ENCODE measurements at regions not wholly inside any gene's neighbourhood (a gene's known extent, or its start where the extent isn't known, plus 50 kb on each side); places are given as distances from the start of the nearest gene placed in this dataset.

DNA sequence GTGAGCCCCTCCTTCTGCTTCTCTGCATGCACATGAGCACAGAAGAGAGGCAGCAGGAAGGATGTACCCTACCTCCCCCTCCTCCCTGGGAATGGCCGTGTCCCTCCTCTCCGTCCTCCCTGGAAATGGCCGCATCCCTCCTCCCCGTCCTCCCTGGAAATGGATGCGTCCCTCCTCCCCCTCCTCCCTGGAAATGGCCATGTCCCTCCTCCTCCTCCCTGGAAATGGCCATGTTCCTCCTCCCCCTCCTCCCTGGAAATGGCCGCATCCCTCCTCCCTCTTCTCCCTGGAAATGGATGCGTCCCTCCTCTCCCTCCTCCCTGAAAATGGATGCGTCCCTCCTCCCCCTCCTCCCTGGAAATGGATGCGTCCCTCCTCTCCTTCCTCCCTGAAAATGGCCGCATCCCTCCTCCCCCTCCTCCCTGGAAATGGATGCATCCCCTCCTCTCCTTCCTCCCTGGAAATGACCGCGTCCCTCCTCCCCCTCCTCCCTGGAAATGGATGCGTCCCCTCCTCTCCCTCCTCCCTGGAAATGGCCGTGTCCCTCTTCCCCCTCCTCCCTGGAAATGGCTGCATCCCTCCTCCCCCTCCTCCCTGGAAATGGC lies 428.6 kb downstream of the AACS start:
- no peak for ATAC-seq

DNA sequence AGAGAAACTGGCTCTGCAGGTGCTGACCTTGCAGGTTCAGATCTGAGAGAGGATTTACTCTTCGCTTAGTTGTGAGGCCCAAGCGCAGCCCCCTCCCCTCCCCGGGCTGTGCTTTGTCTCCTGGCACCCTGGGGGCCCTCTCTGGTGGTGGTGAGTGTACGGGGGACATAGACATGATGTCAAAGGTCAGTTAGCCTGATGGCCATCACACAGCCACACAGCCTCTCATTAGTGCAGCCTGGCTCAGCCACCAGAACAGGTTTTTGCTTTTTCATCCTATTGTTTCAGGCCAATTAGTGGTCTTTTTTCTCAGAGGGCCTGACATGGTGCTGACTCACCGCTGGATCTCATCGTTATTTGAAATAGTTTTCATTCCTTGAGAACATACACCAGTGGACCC lies 437.9 kb downstream of the AACS start:
- Histone ChIP-seq H2AFZ (ENCODE audit: low read length) (no peak overlapping the region), H3K4me1 (ENCODE audit: insufficient read depth, low read length) (no peaks in the 10 kb centered on the region), H3K27me3 (ENCODE audit: low read length) (no peaks in the 10 kb centered on the region), H3K79me2 (ENCODE audit: low read length) (no peaks in the 10 kb centered on the region), H3K4me2 (ENCODE audit: low read length) (no peak overlapping the region), H3K9me2 (replicated peaks; ENCODE audit: low read length) (no peaks in the 10 kb centered on the region), H3K27ac (ENCODE audit: low read length) (no peak overlapping the region), H3K9ac (ENCODE audit: low read length) (no peak overlapping the region), H3K9me3 (ENCODE audit: low read length) (no peaks in the 10 kb centered on the region), H4K20me1 (ENCODE audit: low read length) (no peaks in the 10 kb centered on the region), H3K36me3 (ENCODE audit: low read depth, low read length) (no peaks in the 10 kb centered on the region), H3F3A (ENCODE audit: low read length, unreplicated experiment) (no peaks in the 10 kb centered on the region), H3K4me3 (ENCODE audit: low read length) (no peak overlapping the region)
- CTCF ChIA-PET, result no interaction called here
- intact Hi-C loops (cut with micrococcal nuclease), result no loop called here
- TF ChIP-seq EZH2 (IDR thresholded peaks at IDR 0.05; ENCODE audit: low read length, unreplicated experiment), result no peak
- no peak for TF ChIP-seq EZH2phosphoT487 (IDR thresholded peaks at IDR 0.05; ENCODE audit: borderline replicate concordance, low read length)
- TF ChIP-seq, protein P1, sequence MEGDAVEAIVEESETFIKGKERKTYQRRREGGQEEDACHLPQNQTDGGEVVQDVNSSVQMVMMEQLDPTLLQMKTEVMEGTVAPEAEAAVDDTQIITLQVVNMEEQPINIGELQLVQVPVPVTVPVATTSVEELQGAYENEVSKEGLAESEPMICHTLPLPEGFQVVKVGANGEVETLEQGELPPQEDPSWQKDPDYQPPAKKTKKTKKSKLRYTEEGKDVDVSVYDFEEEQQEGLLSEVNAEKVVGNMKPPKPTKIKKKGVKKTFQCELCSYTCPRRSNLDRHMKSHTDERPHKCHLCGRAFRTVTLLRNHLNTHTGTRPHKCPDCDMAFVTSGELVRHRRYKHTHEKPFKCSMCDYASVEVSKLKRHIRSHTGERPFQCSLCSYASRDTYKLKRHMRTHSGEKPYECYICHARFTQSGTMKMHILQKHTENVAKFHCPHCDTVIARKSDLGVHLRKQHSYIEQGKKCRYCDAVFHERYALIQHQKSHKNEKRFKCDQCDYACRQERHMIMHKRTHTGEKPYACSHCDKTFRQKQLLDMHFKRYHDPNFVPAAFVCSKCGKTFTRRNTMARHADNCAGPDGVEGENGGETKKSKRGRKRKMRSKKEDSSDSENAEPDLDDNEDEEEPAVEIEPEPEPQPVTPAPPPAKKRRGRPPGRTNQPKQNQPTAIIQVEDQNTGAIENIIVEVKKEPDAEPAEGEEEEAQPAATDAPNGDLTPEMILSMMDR (conservative IDR thresholded peaks at IDR 0.05; ENCODE audit: low read depth, low read length), result no peak
- POLR2A ChIA-PET (ENCODE audit: unreplicated experiment), result no interaction called here
- ATAC-seq (no peak), DNase-seq (no peak)
- BruUV-seq (replicated peaks), result no TSS peak

More for the DNA sequence above, 428.6 kb downstream of the AACS start:
- Histone ChIP-seq H3K79me2 (ENCODE audit: low read length) (no peaks in the 10 kb centered on the region), H2AFZ (ENCODE audit: low read length) (no peak overlapping the region), H3K36me3 (ENCODE audit: low read depth, low read length) (no peaks in the 10 kb centered on the region), H3K4me1 (ENCODE audit: insufficient read depth, low read length) (no peaks in the 10 kb centered on the region), H4K20me1 (ENCODE audit: low read length) (no peaks in the 10 kb centered on the region), H3K9me3 (ENCODE audit: low read length) (no peaks in the 10 kb centered on the region), H3F3A (ENCODE audit: low read length, unreplicated experiment) (no peaks in the 10 kb centered on the region), H3K27ac (ENCODE audit: low read length) (no peak overlapping the region), H3K4me2 (ENCODE audit: low read length) (no peak overlapping the region), H3K4me3 (ENCODE audit: low read length) (no peak overlapping the region), H3K9me2 (replicated peaks; ENCODE audit: low read length) (no peaks in the 10 kb centered on the region), H3K9ac (ENCODE audit: low read length) (no peak overlapping the region), H3K27me3 (ENCODE audit: low read length) (no peaks in the 10 kb centered on the region)
- no TSS peak for BruUV-seq (replicated peaks)
- TF ChIP-seq EZH2 (IDR thresholded peaks at IDR 0.05; ENCODE audit: low read length, unreplicated experiment), result no peak
- no peak for TF ChIP-seq EZH2phosphoT487 (IDR thresholded peaks at IDR 0.05; ENCODE audit: borderline replicate concordance, low read length)
- TF ChIP-seq, protein P1 (conservative IDR thresholded peaks at IDR 0.05; ENCODE audit: low read depth, low read length), result no peak
- intact Hi-C loops (cut with micrococcal nuclease), result no loop called here
- ChIA-PET CTCF (no interaction called here), POLR2A (ENCODE audit: unreplicated experiment) (no interaction called here)
- no peak for DNase-seq

GRCh38 chr12:125509195-125509594 lies 444.0 kb downstream of the AACS start:
- no peak for DNase-seq
- no peak for ATAC-seq
- no peak overlapping the region for H3K4me2 ChIP-seq (ENCODE audit: low read length)
- H3K9me3 ChIP-seq (ENCODE audit: low read length), result no peaks in the 10 kb centered on the region
- TF ChIP-seq EZH2 (IDR thresholded peaks at IDR 0.05; ENCODE audit: low read length, unreplicated experiment), result no peak
- TF ChIP-seq, protein P1 (conservative IDR thresholded peaks at IDR 0.05; ENCODE audit: low read depth, low read length), result no peak
- TF ChIP-seq EZH2phosphoT487 (IDR thresholded peaks at IDR 0.05; ENCODE audit: borderline replicate concordance, low read length), result no peak
- ChIA-PET POLR2A (ENCODE audit: unreplicated experiment) (no interaction called here), CTCF (no interaction called here)
- H2AFZ ChIP-seq (ENCODE audit: low read length), result no peak overlapping the region
- H3K79me2 ChIP-seq (ENCODE audit: low read length), result no peaks in the 10 kb centered on the region
- H3K4me1 ChIP-seq (ENCODE audit: insufficient read depth, low read length), result no peaks in the 10 kb centered on the region
- H3F3A ChIP-seq (ENCODE audit: low read length, unreplicated experiment), result no peaks in the 10 kb centered on the region
- no peak overlapping the region for H3K27ac ChIP-seq (ENCODE audit: low read length)
- no peak overlapping the region for H3K4me3 ChIP-seq (ENCODE audit: low read length)
- H3K9me2 ChIP-seq (replicated peaks; ENCODE audit: low read length), result no peaks in the 10 kb centered on the region
- H3K9ac ChIP-seq (ENCODE audit: low read length), result no peak overlapping the region
- BruUV-seq (replicated peaks), result no TSS peak
- H4K20me1 ChIP-seq (ENCODE audit: low read length), result no peaks in the 10 kb centered on the region
- intact Hi-C loops (cut with micrococcal nuclease), result no loop called here
- H3K27me3 ChIP-seq (ENCODE audit: low read length), result peaks cover 45% of the 10 kb centered on the region
- no peaks in the 10 kb centered on the region for H3K36me3 ChIP-seq (ENCODE audit: low read depth, low read length)

Measured in PC-3 (cell line).